ENCODE measurements at regions not wholly inside any gene's neighbourhood (a gene's known extent, or its start where the extent isn't known, plus 50 kb on each side); places are given as distances from the start of the nearest gene placed in this dataset.

GRCh38 chr21:41048623-41049022 is 119.3 kb upstream of the BACE2 start:
- no peak for TF ChIP-seq CTCF (IDR thresholded peaks at IDR 0.05; ENCODE audit: insufficient read depth, low read length, missing control alignments)
- POLR2A ChIA-PET = no interaction called here
- H3K4me3 ChIP-seq (ENCODE audit: low read depth, low read length) = no peak overlapping the region
- CTCF ChIA-PET = no interaction called here
- DNase-seq (ENCODE audit: low read depth, low spot score) = no peak

- no peak for TF ChIP-seq CTCF (IDR thresholded peaks at IDR 0.05; ENCODE audit: insufficient read depth, low read length, missing control alignments)
- POLR2A ChIA-PET = no interaction called here
- DNase-seq (ENCODE audit: low read depth, low spot score) = no peak
- no peak overlapping the region for H3K4me3 ChIP-seq (ENCODE audit: low read depth, low read length)
- CTCF ChIA-PET = no interaction called here
Observed at GRCh38 chr21:41052820-41053555, 115.0 kb upstream of the BACE2 start.

- ChIA-PET POLR2A (no interaction called here), CTCF (no interaction called here)
- no peak for TF ChIP-seq CTCF (IDR thresholded peaks at IDR 0.05; ENCODE audit: insufficient read depth, low read length, missing control alignments)
- DNase-seq (ENCODE audit: low read depth, low spot score) = no peak
- H3K4me3 ChIP-seq (ENCODE audit: low read depth, low read length) = no peak overlapping the region
Observed at GRCh38 chr21:41054018-41054578, 113.9 kb upstream of the BACE2 start.

GRCh38 chr21:41055266-41055665 is 112.7 kb upstream of the BACE2 start:
- CTCF ChIA-PET = no interaction called here
- no peak overlapping the region for H3K4me3 ChIP-seq (ENCODE audit: low read depth, low read length)
- no peak for DNase-seq (ENCODE audit: low read depth, low spot score)
- TF ChIP-seq CTCF (IDR thresholded peaks at IDR 0.05; ENCODE audit: insufficient read depth, low read length, missing control alignments) = no peak
- POLR2A ChIA-PET = no interaction called here

- TF ChIP-seq CTCF (IDR thresholded peaks at IDR 0.05; ENCODE audit: insufficient read depth, low read length, missing control alignments) = no peak
- no peak for DNase-seq (ENCODE audit: low read depth, low spot score)
- POLR2A ChIA-PET = no interaction called here
- CTCF ChIA-PET = no interaction called here
- H3K4me3 ChIP-seq (ENCODE audit: low read depth, low read length) = no peak overlapping the region
Observed at GRCh38 chr21:41059871-41060270, 108.1 kb upstream of the BACE2 start.

- TF ChIP-seq CTCF (IDR thresholded peaks at IDR 0.05; ENCODE audit: insufficient read depth, low read length, missing control alignments) = no peak
- ChIA-PET CTCF (no interaction called here), POLR2A (no interaction called here)
- no peak for DNase-seq (ENCODE audit: low read depth, low spot score)
- no peak overlapping the region for H3K4me3 ChIP-seq (ENCODE audit: low read depth, low read length)
Observed at GRCh38 chr21:41061701-41062100, 106.3 kb upstream of the BACE2 start.

Measured in AG04449 (cell line).